ELR (cell line): ENCODE measurements at regions not wholly inside any gene's neighbourhood (a gene's known extent, or its start where the extent isn't known, plus 50 kb on each side); places are given as distances from the start of the nearest gene placed in this dataset.

Experiments
- DNase-seq: peaks from one replicate; pipeline ENCODE4 v3.0.0-alpha.2; 2015; ENCODE audit warnings: low read depth

DNA sequence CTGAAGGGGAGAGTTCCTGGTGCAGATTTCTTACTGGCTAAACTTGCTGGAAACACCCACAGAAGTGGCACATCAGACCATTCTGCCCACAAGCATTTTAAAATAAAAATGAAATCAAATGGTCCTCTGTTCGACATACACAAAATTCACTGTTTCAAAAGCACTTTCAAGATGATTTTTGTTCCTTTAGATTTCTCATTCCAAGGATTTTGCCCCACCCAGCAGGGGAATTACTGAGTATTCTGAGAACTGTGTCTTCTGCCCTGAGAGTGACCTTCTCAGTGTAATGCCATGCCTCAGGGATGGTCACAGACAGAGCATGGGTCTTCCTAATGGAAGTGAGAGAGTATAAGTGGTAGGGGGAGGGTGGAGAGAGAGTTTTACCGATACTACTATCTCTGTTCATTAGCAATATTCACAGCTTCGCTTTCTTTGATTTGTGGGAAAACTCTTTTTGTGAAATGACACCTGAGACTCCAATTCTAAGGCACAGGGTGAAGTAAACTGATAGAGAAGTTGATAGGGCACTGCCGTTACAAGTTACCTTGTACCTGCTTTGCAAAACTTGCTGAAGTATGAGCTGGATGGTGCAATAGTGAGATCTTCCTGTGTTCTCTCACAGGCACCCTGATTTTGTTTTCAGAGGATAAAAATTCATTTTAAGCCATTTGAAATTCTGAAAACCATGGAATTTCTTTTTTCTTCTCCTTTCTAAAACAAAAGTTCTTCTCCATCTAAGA lies 95.8 kb upstream of the CD180 start:
- no peak for DNase-seq

DNA sequence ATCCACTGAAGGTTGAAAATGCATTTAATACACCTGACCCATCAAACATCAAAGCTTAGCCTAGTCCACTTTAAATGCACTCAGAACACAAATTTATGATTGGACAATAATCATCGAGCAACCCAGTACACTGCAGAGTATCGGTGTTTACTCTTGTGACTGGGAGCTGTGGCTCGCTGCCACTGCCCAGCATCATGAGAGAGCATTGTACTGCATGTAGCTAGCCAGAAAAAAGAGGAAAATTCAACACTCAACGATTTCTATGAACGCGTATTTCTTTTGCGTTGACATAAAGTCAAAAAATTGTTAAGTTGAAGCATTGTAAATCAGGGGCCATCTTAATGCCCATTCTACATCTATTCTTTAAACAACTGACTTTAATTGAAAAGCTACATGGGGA lies 95.1 kb upstream of the CD180 start:
- DNase-seq = no peak

DNA sequence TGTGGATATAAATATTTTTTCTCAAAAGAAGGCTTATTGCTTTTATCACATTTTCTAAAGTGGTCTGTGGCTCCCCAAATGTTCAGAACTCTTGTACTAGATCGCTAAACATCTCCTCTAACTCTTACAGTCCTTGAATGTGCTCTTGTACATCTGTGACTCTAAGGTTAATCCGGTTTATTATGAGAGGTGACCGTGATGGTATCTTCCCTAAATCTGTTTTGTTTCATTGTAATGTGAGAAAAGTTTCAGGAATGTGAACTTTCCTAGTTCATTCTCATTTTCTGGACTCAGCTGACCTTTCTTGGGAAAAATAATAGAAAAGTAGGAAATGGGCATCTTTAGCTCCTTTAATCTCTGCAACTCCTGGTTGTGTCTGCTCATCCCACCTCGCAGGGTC lies 94.5 kb upstream of the CD180 start:
- DNase-seq = no peak

DNA sequence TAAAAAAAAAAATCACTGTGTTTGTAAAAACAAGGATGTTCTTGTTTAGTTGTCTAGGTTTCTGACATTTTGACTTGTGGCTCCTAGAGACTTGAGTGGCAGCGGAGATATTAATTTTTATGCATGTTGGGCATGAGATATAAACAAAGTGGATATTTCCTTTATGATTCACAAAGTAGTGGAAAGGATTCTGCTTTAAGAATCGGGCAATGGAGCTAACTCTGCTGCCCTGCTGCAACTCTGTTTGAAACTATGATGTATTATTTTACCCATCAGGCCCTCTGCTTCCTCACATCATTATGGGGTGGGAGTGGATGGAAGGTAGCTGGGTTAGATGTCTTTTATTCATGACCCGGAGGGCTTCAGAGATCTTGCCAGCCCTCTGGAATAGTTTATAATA lies 94.1 kb upstream of the CD180 start:
- peak; percentile 28 for DNase-seq

DNA sequence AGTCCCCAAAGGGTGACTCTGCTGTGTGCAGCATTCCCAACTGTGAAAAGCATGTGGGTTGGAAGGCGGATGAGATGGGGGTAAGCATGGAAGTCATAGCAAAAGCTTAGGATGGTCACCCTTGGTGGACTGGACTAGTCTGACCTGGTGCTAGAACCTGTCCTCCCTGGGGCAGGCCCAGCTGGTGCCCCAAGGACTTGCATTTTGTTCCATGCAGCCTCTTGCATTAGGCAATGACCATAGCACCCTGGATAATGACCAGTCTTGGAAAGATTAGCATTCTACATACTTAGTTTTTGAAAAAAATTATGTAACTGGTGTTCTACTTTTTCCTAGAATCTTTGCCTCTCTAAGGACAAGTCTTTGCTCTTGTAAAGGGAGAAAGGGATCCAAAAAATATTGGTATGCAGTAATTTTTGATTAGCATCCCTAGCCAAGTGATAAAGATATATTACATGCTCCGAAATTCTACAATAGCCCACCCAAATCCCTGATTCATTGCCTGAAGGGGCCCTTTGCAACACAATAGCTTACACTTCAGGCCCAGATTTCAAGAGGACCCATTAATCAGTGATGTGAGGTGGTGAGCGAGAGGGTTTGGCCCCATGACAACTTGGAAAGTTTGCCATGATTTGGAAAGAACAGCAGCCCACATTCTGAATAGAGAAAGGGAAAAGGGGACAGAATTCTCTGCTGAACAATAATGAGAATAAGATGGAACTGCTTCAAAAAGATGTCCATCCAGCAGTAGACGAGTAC lies 93.3 kb upstream of the CD180 start:
- DNase-seq = no peak

DNA sequence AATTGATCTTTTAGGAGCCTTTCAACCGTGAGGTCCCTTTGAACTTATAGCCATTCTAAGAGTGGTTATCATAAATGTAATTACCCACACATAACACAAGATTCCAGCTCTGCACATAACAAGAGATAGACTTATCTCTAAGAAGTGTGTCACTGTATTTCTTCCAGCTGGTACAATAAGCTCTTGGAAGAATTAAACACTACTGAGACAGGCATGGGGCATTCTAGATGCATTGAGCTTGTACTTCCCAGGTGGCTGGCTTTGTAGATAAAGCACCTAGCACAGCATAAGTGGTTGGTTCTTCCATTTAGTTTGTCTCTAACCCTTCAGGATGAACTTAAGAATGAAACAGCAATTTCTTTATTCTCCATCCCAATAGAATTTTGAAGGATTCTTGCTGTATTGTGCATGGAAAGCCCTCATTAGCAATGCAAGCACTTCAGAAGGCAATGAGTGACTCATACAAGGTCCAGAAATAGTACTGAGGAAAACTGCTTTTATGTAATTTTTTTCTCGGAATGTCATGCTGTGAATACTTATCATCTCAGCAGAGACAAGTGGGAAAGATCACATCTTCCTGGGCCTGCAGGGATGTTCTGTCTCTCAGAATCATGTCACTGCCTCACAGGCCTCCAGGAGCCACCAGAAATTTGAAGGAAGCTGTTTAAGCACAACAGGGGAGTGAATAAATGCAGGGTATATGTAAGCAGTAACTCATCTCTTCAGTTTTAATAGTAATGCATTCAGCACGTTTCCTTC lies 91.1 kb upstream of the CD180 start:
- DNase-seq = peak; percentile 24

DNA sequence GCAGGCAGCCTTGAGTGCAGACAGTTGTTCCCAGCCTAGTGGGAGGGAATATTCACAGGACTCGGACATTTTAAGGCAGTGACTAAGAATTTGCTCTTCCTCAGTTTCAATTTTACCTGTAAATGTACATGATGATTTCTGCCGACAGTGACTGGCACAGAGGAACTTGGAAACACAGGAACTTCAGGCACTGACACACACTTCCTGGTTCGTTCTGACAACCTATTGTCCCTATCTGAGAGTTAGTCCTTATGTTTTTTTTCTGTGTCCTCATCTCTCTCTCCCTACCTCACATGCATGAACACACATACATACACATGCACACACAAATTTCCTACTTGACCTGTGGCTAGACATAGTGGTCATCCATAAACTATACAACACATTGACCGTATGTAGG lies 89.4 kb upstream of the CD180 start:
- no peak for DNase-seq

DNA sequence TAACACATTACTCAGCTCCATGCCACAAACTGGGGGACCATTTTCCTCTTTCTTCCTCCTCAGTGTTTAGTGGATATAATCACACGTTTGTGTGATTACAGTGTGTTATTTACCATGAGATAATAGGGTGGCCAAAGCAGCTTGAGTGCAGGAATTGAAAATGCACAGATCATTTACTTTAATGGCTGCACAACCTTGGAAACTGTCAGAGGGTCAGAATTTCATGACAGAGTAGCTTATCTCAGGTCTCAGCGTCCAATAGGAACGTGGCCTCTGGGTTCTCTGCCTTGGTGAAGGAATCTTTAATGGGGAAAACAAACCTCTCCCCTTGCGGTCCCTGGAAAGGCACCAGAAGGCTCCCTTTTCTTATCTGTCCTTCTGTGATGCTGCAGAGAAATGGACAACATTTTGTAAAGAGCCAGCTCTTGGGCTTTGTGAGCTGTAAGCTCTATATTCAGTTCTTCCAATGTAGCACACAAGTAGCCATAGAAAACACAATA lies 87.4 kb upstream of the CD180 start:
- no peak for DNase-seq

DNA sequence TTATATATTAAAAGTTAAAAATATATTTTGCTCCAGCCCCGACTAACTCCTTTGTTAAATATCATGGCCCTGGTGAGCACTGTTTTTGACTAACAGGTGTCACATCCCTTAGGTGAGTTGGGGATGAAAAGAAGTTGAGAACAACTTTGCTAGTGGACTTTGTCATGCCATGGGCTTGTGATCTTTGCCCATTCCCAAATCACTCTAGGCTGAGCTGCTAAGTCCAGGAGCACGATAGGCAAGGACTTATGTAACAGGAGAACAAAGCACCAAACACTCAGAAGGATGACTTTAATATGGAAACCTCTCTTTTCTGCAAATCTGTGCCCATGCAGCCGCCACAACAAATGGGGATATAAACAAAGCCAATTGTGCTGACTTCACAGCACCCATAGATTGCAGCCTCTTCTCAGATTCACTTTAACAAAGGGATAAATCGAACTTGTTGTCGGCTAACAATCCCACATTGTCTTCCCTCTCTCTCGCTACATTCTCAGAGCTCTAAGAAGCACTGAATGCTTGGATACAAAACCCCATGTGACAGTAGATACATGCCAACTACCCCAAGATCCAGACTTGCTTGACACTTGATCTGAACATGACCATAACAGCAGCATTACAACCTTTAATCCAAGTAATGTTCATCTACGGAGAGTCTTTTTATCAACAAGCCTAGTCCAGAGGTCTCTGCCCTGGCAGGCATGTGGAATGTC lies 86.8 kb upstream of the CD180 start:
- no peak for DNase-seq

DNA sequence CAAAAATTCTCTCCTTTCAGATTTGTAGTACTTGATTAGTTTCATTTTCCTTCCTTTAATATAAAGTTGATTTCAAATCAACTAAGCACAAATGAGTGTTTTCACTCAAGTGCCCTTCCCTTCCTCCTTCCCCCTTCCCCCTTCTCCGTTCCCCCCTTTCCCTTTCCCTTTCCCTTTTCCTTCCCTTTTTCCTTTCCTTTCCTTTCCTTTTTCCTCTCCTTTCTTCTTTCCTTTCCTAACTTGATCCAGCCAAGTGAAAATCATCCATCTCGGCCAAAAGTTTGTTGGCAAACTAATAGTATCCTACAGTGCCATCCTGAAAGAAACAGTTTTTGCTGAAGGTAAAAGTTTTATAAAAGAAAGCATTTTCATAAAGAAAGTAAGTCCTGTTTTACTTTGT lies 85.3 kb upstream of the CD180 start:
- DNase-seq = no peak

DNA sequence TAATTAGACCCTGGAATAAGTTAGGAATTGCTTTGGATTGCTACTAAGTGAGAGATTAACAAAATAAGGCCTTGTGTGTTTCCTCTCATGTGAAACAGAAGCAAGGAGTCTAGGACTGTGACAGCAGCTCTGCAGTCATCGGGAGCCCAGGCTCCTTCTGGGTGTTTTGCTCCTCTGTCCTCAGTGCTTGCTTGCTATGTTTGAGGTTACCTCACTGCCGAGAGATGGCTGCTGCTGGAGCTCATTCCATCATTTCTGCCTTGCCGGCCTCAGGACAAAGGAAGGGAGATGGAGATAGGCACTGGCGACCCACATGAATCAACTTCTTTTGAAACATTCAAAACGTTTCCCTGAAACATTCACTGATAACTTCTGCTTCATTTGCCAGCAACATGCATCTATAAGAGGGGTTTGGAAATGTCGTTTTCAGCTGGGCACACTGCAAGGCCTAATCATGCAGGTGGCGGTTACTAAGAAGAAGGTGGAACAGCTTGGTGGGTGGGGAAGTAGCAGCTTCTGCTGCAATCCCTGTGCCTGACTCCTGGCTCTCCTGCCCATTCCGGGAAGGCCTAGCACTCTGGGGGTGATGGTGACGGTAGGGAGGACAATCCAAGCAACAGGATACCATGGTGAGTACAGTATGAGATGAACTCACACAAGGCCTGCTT lies 77.2 kb upstream of the CD180 start:
- no peak for DNase-seq

DNA sequence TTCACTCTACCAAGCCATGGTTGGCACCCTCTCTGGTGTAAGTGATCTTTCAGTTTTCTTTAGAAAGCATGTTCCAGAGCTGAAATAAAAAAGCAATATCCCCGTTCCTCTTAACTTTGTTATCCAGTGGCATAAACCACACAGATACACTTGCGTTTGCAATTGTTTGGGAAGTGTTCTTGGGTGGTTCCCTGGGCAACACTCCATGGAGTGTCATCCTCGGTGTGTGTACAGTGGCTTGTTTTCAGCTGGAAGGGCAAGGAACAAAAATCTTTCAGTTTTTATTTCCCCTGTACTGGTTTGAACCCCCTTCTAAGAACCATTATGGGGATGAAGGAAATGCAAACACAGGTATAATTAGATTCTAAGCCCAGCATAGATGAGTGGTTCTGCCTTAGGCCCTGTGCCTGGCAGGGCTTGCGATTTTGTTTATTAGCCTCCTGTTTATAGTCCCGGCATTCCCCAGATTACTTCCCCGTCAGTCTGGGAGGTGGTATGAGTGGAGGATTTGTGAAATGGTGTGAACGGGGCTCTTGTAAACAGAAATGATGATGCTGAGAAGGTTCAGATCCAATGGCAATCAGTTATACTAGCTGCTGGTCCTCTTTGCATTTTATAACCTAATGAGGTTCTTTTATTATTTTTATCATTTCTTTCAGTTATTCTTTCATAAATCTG lies 76.0 kb upstream of the CD180 start:
- no peak for DNase-seq

DNA sequence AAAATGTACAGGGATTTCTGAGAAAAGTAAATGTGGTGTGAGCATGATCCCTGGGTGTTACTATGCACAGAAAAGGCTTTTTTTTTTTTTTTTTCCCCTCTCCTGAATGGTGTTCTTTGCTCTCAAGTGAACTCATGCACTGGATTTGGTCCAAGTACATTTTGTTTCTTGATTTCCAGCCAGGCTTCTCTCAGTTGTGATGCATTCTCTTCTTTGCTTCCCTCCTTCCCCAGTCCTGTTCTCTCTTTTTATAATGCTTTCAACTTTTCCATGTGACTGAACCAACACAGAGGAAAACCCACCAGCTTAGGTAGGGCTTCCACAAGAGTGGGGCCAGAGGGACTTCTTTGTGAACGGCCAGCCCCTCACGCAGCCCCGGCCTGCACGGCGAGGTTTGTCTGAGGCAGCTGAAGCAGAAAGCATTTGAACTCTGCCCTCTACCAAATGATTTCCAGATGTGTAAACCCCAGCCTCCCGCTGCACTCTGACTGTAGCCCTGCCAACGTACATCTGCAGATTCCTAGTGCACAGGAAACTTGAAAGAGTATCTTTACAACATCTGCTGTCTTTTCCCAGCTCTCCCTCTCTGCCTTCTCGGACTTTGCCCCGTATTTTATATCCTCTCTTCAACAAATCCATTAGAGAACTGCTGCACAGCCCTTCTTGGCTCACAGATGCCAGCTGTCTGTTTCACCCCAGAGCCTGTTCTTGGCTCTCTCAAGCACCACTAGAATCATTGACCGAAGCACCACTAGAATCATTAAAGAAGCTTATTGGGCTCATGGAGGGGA lies 71.8 kb upstream of the CD180 start:
- DNase-seq = peak; percentile 59

DNA sequence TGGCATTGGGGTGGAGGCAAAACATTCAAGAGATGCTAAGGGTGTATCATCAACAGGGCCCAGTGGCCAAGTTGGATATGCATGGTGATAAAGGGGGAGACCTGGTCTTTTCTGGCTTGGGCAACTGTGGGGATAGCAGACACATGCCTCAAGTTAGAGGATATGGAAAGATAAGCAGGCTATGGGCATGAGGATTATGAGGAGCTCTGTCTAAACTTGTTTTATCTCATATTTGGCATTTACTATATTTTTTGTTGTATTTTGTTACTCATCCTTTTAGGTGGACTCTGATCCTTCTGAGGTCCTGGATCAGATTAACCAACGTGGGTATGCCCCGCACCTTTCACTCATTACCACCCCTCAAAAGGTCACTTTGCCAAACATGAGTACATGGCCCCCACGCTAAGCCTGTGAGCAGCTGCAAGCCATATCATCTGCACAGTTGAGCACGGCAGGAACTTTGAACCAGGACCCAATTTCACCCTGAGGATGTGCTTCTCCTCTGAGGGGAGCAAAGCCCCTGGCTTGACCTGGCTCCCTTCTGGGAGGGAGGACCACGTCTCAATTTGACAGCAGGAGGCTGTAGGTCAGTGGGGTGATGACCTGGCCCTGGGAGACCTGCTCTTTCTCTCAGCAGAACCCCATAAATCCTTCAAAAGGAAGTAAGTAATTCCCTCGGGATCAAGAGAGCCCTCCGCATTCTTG lies 71.1 kb upstream of the CD180 start:
- no peak for DNase-seq

DNA sequence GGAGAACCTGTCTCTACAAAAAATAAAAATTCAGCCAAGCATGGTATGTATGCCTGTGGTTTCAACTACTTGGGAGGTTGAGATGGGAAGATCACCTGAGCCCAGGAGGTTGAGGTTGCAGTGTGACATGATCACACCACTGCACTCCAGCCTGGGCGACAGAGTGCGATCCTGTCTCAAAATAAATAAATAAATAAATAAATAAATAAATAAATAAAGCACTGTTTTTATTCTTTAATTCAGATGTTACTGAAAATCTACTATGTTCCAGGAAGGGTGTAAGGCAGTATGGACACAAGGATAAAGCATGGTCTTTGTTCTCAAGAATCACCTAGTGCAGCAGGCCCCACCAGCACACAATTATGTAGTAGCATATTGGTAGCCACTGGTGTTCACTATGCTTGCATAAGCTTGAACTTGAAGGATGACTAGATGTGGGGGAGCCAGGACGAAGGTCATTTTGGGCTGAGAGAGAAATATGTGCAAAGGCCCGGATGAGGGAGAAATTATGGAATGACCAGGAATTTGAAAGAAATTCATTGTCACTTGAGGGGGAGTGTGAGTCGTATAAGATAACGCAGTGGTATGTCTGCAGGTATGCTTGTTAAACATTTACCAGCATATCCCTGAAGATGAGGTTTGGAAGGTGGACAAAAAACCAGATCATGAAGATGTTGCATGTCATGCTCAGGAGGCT lies 70.2 kb upstream of the CD180 start:
- no peak for DNase-seq

DNA sequence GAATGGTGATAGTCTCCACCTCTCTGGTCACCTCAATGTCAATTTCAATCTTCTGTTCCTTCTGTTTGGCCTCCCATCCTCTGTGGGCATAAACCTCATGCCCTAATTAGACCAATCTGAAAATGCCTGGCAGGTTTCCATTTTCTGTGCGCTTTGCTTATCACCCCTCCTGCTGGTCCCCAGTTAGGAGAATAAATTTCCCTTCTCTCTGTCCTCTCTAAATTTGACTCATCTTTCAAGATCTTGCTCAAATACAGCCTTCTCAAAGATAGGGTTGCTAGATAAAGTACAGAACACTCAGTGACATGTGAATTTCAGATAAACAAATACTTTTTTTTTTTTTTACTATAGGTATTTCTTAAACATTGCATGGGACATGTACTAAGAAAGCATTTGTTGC lies 69.4 kb upstream of the CD180 start:
- no peak for DNase-seq

DNA sequence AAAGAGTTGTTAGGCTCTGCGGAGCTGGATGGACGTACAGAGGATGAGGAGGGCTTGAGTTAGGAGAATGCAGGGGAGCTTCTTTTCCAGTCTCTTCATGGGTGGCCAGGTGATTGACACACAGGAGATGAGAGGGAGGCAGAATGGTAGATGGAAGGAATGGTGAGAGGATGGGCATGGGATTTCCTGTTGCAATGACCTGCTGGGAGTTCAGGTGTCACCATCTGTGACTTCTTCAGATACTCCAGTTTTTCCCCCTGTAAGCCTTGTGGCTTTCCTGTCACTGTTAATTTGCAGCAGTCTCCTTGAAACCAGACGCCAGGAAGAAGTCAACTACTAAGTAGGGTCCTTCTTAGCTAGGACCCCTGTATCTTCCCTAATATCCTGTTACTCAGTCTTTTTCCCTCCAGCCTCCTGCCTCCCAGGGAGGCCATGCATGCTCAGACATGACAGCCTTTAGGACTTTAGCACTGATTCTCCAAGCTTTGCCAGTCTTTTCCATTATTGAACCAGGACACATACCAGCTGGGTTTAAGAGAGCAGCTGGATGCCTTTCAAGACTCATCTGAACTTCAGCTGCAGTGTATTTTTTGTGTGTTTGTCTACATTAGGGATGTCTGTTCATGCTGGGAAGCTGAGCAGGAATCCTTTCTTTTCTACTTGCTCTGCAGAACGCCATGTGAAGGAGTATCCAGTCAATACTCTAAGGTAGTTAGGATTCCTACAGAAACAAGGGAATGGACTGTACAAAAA lies 67.2 kb upstream of the CD180 start:
- no peak for DNase-seq

DNA sequence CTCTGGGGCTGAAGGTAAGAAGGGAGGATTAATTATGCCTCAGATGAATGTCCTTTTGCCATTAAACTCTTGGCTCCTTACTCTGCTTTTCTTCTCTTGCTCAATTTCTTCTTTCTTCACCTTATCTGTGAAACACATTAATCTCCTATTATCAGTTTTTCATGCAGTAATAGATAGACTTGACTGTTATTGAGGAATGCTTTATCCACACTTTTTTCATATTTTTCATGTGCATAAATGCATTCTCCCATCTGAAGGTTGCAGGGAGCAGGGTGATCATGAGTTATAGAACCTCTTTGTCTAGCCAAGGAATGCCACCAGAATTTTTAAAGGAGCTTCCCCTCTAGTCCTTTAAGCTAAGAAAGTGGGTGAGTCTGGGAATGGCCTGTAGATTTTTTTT lies 66.4 kb upstream of the CD180 start:
- DNase-seq = no peak
